Activated CD4-positive, alpha-beta memory T cell treated with anti-CD3 and anti-CD28 coated beads for 36 hours (primary cell): ENCODE measurements at regions not wholly inside any gene's neighbourhood (a gene's known extent, or its start where the extent isn't known, plus 50 kb on each side); places are given as distances from the start of the nearest gene placed in this dataset.
"Not testable (repeated sequence)": the region's sequence is repeated elsewhere in the genome, so short reads cannot be mapped to it uniquely, and the experiment has no call there.

Experiments
- CTCF ChIA-PET: fragments of 350-600 bp; sonication (Branson Sonifier 250); formaldehyde crosslinking; loops from one replicate; lab custom pipeline; 2021; ENCODE audit warnings: antibody characterized with exemption, inconsistent platforms; lab: Charles Lee
- POLR2A ChIA-PET: fragments of 350-600 bp; sonication (Branson Sonifier 250); formaldehyde crosslinking; loops from one replicate; lab custom pipeline; 2021; ENCODE audit warnings: antibody characterized with exemption; lab: Charles Lee
- DNase-seq: peaks from one replicate; pipeline ENCODE4 v3.0.0-alpha.2; 2020
- H3K27ac Mint-ChIP-seq: one replicate; pipeline ENCODE4 v1.8.0; 2021; ENCODE audit warnings: mixed read lengths
- H3K27me3 Mint-ChIP-seq: one replicate; pipeline ENCODE4 v1.8.0; 2021; ENCODE audit warnings: mixed read lengths
- H3K36me3 Mint-ChIP-seq: one replicate; pipeline ENCODE4 v1.8.0; 2021; ENCODE audit warnings: mixed read lengths
- H3K4me1 Mint-ChIP-seq: one replicate; pipeline ENCODE4 v1.8.0; 2021; ENCODE audit warnings: low read depth, mixed read lengths
- H3K4me3 Mint-ChIP-seq: one replicate; pipeline ENCODE4 v1.8.0; 2021; ENCODE audit warnings: mild to moderate bottlenecking, mixed read lengths
- H3K9me3 Mint-ChIP-seq: one replicate; pipeline ENCODE4 v1.8.0; 2021; ENCODE audit warnings: mixed read lengths
- intact Hi-C: fragments of 100-400 bp; cut with micrococcal nuclease; formaldehyde crosslinking; loops from one replicate; pipeline ENCODE4 v1.15.1; 2023

DNA sequence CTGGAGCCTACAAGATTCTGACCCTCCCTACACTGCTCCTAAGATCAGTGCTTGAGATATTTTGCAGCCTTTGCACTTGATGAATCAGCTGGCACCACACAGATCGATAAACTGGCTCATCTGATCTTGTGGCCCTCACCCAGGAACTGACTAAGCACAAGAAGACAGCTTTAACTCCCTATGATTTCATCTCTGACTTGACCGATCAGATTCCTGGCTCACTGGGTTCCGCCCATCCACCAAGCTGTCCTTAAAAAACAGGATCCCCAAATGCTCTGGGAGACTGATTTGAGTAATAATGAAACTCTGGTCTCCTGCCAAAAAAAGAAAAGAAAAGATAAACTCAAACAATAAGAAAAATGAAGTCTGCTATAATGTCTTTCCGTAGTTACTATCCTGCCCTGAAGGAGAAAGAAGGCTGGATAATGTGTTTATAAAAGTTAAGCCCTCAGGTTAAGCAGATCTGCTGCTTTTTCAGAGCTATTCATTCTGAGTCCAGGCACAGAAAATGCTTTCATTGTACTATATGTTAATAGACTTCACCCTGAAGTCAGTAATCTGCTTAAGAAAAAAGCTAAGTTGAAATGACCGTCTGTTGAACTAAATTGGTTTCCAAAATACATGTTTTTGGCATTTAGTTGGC lies 795.2 kb downstream of the TRIML1 start:
- Mint-ChIP-seq H3K36me3 (no peaks in the 10 kb centered on the region), H3K4me3 (no peak overlapping the region), H3K27ac (no peak overlapping the region), H3K9me3 (peaks cover 21% of the 10 kb centered on the region), H3K27me3 (no peaks in the 10 kb centered on the region), H3K4me1 (no peaks in the 10 kb centered on the region)
- no peak for DNase-seq
- ChIA-PET CTCF (interaction anchor here (0.7 kb wide), 1 partner anchor 124 kb away, joined by 3 read pairs; no protein-coding TSS in a partner anchor), POLR2A (no interaction called here)
- intact Hi-C loops = no loop called here

DNA sequence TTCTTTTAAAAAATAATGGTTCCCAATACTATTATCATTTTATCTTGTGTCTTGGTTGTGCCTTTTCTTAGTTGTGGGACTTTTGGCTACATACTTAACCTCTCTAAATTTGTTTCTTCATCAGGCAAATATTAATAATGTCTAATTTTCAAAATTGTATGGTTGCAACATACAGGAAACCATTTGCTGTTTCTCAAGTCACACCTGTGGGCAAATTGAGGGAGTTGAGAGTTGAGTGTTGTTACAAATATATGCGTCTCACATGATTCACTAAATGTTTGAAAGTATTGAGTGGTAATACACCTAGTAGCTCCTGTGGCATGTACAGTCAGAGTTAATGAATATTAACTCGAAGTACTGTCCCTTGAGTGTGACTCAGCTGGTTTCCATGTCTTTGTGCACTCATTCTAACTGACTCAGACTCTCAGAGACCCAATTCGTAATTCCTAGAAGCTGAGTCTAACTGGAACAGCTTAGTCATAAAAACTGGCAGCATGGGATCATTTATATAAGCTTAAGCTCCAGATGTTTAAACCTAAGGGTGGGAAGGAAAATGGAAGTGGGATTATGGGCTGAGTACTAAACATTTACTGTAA lies 802.4 kb downstream of the TRIML1 start:
- intact Hi-C loops = no loop called here
- ChIA-PET CTCF (no interaction called here), POLR2A (no interaction called here)
- Mint-ChIP-seq H3K4me3 (no peak overlapping the region), H3K27me3 (no peaks in the 10 kb centered on the region), H3K27ac (no peak overlapping the region), H3K4me1 (no peaks in the 10 kb centered on the region), H3K9me3 (peaks cover 11% of the 10 kb centered on the region), H3K36me3 (no peaks in the 10 kb centered on the region)
- DNase-seq = no peak

DNA sequence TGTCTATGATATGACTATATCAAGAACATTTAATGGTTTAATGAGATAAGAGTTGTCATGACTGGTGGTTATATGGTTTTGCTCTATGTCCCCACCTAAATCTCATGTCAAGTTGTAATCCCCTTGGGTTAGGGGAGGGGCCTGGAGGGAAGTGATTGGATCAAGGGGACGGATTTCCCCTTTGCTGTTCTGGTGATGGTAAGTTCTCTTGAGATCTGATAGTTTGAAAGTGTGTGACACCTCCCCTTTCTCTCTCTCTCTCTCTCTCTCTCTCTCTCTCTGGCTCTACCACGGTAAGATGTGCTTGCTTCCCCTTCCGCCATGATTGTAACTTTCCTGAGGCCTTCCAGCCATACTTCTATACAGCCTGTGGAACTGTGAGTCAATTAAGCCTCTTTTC lies 803.4 kb downstream of the TRIML1 start:
- Mint-ChIP-seq H3K36me3 (no peaks in the 10 kb centered on the region), H3K27ac (no peak overlapping the region), H3K4me1 (no peaks in the 10 kb centered on the region), H3K9me3 (peaks cover 11% of the 10 kb centered on the region), H3K27me3 (no peaks in the 10 kb centered on the region), H3K4me3 (no peak overlapping the region)
- no peak for DNase-seq
- intact Hi-C loops = no loop called here
- ChIA-PET CTCF (no interaction called here), POLR2A (no interaction called here)

DNA sequence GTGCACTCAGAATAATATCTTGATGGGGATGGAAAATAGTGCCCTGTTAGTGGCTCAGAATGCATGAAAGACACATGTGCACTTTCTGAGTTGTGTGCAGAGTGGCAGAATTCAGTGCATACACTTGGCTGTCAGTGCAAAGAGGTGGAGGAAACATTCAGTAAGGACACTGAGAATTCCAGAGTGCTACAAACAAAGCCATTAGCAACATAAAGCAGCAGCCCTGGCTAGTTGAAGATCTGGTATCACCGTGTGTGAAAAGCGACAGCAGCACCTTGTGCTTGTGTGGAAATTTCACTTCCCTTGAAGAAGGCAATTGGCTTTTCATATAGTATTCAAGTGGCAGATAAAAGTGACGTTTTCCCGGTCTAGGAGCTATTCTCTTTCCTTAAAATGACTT lies 810.4 kb downstream of the TRIML1 start:
- DNase-seq = no peak
- no peaks in the 10 kb centered on the region for H3K36me3 Mint-ChIP-seq
- no peaks in the 10 kb centered on the region for H3K4me1 Mint-ChIP-seq
- ChIA-PET POLR2A (no interaction called here), CTCF (no interaction called here)
- intact Hi-C loops = no loop called here
- H3K27ac Mint-ChIP-seq = no peak overlapping the region
- no peak overlapping the region for H3K4me3 Mint-ChIP-seq
- H3K9me3 Mint-ChIP-seq = peaks cover 12% of the 10 kb centered on the region
- no peaks in the 10 kb centered on the region for H3K27me3 Mint-ChIP-seq

DNA sequence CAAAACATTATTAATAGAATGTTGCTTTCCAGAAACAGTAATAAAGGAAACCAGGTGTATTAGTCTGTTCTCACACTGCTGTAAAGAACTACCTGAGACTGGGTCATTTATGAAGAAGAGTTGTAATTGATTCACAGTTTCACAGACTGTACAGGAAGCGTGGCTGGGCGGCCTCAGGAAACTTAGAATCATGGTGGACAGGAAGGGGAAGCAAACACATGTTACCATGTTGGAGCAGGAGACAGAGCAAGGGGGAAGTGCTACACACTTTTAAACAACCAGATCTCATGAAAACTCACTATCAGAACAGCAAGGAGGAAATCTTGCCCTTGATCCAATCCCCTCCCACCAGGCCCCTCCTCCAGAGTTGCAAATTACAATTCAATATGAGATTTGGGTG lies 815.8 kb downstream of the TRIML1 start:
- Mint-ChIP-seq H3K36me3 (no peaks in the 10 kb centered on the region), H3K9me3 (peaks cover 6% of the 10 kb centered on the region), H3K27me3 (no peaks in the 10 kb centered on the region), H3K4me1 (no peaks in the 10 kb centered on the region), H3K27ac (no peak overlapping the region), H3K4me3 (no peak overlapping the region)
- POLR2A ChIA-PET = no interaction called here
- intact Hi-C loops = no loop called here
- CTCF ChIA-PET = no interaction called here
- DNase-seq = no peak

DNA sequence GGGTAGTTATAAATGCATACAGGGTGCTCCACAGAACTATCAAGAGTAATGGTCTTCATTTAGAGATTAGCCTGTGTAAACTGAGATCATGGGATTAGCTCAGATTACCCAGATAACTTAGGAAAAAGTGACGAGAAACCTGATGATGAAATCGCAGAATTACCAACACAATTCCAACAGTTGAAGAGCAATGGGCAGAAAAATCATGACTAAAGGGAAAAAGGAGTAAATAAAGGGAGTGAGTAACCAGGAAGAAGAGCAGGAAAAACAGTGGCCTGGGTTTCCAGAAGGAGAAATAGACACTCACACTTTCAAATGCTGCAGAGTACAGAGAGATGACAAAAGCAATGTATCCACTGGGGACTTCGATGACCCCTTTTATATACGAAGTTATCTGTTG lies 817.3 kb downstream of the TRIML1 start:
- Mint-ChIP-seq H3K9me3 (peaks cover 6% of the 10 kb centered on the region), H3K4me1 (no peaks in the 10 kb centered on the region), H3K36me3 (no peaks in the 10 kb centered on the region), H3K27ac (no peak overlapping the region), H3K4me3 (no peak overlapping the region), H3K27me3 (no peaks in the 10 kb centered on the region)
- intact Hi-C loops = no loop called here
- no peak for DNase-seq
- ChIA-PET POLR2A (no interaction called here), CTCF (no interaction called here)

DNA sequence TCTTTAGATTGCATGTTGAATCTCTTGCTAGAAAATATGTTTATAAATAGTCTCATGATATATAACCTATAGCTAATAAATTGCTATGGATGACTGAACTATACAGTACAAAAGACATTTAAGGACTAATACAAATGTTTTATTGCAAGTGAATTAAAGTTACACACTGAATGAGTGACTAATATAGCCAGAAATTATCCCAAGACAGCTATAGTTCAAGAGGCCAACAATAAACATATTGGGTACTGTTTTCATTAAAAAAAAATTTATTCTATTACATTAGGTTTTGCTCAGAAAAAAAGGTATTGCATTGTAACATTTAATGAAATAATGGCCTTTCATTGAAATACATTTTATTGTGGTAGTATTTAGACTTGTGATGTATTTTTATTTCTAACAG lies 819.1 kb downstream of the TRIML1 start:
- no peak overlapping the region for H3K4me3 Mint-ChIP-seq
- H3K4me1 Mint-ChIP-seq = no peaks in the 10 kb centered on the region
- DNase-seq = no peak
- H3K9me3 Mint-ChIP-seq = peaks cover 10% of the 10 kb centered on the region
- H3K27ac Mint-ChIP-seq = no peak overlapping the region
- intact Hi-C loops = no loop called here
- ChIA-PET CTCF (no interaction called here), POLR2A (no interaction called here)
- no peaks in the 10 kb centered on the region for H3K36me3 Mint-ChIP-seq
- no peaks in the 10 kb centered on the region for H3K27me3 Mint-ChIP-seq

DNA sequence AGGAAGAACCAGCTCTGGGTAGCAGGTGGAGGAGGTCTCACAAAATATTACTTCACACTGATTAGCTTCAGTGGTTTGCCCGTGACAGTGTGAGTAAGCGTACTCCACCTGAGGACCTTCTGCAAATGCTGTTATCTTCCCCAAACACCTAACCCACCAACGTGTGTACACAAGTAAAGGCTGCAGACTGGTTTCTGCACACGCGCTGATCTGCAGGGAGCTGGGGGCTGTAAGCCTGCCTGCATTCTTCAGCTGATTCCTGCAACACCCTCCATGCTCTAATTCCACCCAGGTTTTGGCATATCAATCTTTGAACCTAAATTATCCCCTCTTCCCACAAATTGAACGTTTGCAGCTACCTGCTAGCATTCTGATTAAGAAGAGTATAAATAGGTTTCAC lies 820.2 kb downstream of the TRIML1 start:
- H3K9me3 Mint-ChIP-seq = peaks cover 12% of the 10 kb centered on the region
- H3K4me3 Mint-ChIP-seq = no peak overlapping the region
- ChIA-PET CTCF (no interaction called here), POLR2A (no interaction called here)
- no peaks in the 10 kb centered on the region for H3K27me3 Mint-ChIP-seq
- intact Hi-C loops = no loop called here
- H3K27ac Mint-ChIP-seq = no peak overlapping the region
- DNase-seq = no peak
- H3K4me1 Mint-ChIP-seq = no peaks in the 10 kb centered on the region
- H3K36me3 Mint-ChIP-seq = no peaks in the 10 kb centered on the region

DNA sequence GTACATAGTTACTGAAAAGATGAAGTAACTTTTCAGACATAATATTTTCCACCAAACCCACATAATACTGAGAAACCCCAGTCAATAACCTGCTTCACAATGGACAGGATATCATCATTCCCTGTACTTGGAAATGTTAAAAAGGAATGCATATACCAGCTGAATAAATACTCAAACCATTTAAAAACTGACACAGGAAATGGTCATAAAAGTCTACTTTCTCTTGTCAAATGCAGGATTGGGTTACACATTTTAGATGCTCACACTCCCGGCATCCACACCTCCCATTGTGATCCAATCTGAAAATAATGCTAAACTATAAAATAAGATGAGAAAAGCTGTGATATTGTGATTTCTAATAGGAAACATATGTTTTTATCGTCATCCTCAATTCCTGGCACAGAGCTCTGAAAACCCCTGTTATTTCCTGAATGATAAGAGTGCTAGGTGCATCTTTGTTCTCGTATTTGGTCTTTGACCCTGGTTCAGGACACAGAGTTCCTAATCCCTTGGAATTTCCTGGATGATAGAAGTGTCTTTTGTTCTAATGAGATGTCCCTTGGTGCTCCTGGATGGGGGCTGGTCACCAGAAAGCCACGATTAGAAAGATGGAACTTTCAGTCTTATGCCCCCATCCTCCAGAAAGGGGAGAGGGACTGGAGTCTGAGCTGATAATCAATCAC lies 821.3 kb downstream of the TRIML1 start:
- POLR2A ChIA-PET = no interaction called here
- H3K27ac Mint-ChIP-seq = no peak overlapping the region
- no peaks in the 10 kb centered on the region for H3K4me1 Mint-ChIP-seq
- CTCF ChIA-PET = interaction anchor here (0.6 kb wide), 1 partner anchor 140 kb away, joined by 3 read pairs; no protein-coding TSS in a partner anchor
- intact Hi-C loops = no loop called here
- no peak for DNase-seq
- no peaks in the 10 kb centered on the region for H3K36me3 Mint-ChIP-seq
- peaks cover 14% of the 10 kb centered on the region for H3K9me3 Mint-ChIP-seq
- H3K4me3 Mint-ChIP-seq = no peak overlapping the region
- H3K27me3 Mint-ChIP-seq = no peaks in the 10 kb centered on the region

DNA sequence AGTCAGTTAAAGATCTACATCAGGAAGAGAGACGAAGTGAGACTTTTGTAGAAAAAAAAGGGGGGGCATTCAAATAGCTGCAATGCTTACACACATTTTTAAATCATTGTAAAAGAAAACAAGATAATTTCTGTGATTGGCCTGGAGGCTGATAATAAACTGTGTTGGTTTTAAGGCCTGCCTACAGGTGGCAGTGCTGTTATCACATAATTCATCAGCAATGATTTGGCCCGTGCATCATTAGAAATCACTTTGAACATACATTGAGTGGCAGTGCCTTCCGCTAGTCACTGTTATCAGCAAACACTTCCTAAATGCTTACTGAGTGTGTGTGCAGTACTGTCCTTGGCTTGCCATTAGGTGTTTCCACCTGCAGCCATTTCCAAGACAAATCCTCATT lies 831.9 kb downstream of the TRIML1 start:
- no peak overlapping the region for H3K27ac Mint-ChIP-seq
- peaks cover 7% of the 10 kb centered on the region for H3K9me3 Mint-ChIP-seq
- CTCF ChIA-PET = no interaction called here
- no peaks in the 10 kb centered on the region for H3K4me1 Mint-ChIP-seq
- H3K36me3 Mint-ChIP-seq = no peaks in the 10 kb centered on the region
- POLR2A ChIA-PET = no interaction called here
- intact Hi-C loops = no loop called here
- no peaks in the 10 kb centered on the region for H3K27me3 Mint-ChIP-seq
- no peak for DNase-seq
- H3K4me3 Mint-ChIP-seq = no peak overlapping the region

DNA sequence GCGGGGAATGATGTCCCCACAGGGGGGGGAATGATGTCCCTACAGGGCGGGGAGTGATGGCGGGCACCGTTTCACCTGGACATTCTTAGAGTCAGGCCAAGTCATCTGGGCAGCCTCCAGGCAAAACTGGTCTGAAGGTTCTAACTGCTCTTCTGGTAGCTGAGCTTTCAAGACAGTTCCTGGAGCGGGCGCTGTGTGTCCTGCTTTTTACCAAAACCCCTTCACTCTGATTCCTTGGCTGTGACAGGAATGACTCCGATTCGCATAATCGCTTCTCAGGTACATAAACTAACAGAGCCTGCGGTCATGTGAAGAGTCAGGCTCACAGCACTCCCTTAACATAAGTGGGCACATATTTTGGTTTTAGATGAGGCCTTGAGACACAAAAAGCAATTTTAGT lies 836.0 kb downstream of the TRIML1 start:
- Mint-ChIP-seq H3K9me3 (peaks cover 4% of the 10 kb centered on the region), H3K27ac (no peak overlapping the region), H3K36me3 (no peaks in the 10 kb centered on the region), H3K4me3 (no peak overlapping the region), H3K27me3 (no peaks in the 10 kb centered on the region), H3K4me1 (no peaks in the 10 kb centered on the region)
- ChIA-PET POLR2A (no interaction called here), CTCF (no interaction called here)
- DNase-seq = no peak
- intact Hi-C loops = no loop called here

DNA sequence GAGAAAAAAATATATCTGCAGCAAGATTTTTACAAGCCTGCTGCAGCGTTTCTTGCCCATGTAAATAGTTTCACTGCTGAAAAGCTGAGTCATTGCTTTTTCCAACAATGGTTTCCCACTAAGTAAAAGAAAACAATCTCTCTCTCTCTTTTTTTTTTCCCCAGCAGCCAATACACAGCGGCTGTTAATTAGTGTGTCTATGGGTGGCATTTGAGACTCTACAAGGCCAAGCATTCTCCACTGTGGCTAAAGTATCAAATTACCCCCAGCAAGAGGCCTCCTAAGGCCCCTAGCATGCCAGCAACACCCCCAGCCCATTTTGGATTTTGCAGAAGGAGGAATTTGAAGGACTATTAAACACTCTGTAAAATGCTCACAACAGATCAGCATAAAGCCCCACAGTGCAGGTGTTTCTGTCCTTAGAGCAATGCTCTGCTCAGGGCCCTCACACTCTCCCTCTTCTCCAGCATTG lies 837.4 kb downstream of the TRIML1 start:
- Mint-ChIP-seq H3K27ac (no peak overlapping the region), H3K27me3 (no peaks in the 10 kb centered on the region), H3K9me3 (peaks cover 2% of the 10 kb centered on the region), H3K36me3 (no peaks in the 10 kb centered on the region), H3K4me1 (no peaks in the 10 kb centered on the region), H3K4me3 (no peak overlapping the region)
- intact Hi-C loops = no loop called here
- CTCF ChIA-PET = no interaction called here
- POLR2A ChIA-PET = no interaction called here
- DNase-seq = no peak

DNA sequence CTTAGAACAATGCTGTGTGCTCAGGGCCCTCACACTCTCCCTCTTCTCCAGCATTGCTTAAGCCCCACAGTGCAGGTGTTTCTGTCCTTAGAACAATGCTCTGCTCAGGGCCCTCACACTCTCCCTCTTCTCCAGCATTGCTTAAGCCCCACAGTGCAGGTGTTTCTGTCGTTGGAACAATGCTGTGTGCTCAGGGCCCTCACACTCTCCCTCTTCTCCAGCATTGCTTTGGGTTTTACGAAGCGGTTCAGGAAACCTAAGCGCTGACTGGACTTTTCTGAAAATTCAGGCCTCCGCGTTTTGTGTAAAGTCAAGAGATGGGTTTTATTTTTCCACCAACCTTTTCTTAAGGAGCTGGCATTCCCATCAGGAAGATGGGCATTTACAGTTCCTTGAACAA lies 838.0 kb downstream of the TRIML1 start:
- CTCF ChIA-PET, H3K4me3 Mint-ChIP-seq, H3K4me1 Mint-ChIP-seq, DNase-seq, POLR2A ChIA-PET, H3K36me3 Mint-ChIP-seq, H3K27ac Mint-ChIP-seq, H3K9me3 Mint-ChIP-seq, H3K27me3 Mint-ChIP-seq, intact Hi-C loops: not testable (repeated sequence)
